ENCODE measurements at regions not wholly inside any gene's neighbourhood (a gene's known extent, or its start where the extent isn't known, plus 50 kb on each side); places are given as distances from the start of the nearest gene placed in this dataset.
"Not testable (repeated sequence)": the region's sequence is repeated elsewhere in the genome, so short reads cannot be mapped to it uniquely, and the experiment has no call there.

DNA sequence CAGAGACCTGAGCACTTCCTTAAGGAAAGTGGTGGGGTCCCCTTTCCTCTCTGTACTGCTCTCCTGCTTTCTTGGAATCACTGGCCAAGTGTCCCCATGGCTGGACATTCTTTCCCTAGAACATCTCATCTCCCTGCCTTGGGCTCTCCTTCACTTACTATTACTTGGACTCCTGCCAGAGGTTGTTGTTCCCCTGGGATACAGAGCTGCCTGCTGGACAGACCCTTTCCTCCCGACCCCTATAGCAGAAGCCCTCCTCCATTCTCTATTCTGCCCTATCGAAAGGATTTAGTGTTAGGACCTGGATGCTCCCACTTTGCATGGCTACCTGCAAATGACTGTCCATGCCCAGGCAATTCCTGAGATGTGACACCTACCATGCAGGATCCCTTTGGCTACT lies 164.3 kb upstream of the PODXL start:
- DNase-seq, result no peak

DNA sequence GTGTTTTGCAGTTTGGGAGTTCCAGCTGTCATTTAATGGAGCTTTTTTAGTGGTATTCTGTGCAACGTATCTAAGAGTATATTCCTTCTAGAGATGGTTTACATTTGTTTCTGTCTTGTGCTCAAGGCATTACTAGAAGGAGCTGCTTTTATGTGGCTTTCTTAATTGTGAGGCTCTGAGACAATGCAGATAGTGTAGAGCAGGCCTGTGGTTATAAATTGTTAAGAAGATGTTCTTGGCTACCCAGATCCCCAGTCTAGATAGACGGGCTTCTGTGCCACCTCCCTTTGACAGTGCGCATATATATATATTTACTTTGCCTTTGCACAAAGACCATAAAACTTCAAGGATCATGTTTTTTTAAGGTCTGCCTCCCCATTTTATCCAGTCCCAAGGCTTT lies 160.8 kb upstream of the PODXL start:
- no peak for DNase-seq

DNA sequence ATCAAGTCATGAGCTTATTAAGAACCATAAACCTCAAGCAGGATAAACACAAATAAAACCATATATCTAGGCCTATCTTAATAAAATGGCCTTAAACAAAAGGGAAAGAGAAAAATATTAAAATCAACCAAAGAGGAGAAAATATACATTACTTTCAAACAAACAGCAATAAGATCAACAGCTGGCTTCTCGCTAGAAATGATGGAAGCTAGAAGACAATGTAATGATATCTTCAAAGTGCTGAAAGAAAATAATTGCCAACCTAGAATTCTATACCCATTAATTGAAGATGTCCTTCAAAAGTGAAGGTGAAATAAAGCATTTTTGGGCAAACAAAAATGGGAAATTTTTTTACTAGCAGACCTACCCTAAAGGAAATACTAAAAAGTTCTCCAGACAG lies 142.9 kb upstream of the PODXL start:
- no peak for DNase-seq

DNA sequence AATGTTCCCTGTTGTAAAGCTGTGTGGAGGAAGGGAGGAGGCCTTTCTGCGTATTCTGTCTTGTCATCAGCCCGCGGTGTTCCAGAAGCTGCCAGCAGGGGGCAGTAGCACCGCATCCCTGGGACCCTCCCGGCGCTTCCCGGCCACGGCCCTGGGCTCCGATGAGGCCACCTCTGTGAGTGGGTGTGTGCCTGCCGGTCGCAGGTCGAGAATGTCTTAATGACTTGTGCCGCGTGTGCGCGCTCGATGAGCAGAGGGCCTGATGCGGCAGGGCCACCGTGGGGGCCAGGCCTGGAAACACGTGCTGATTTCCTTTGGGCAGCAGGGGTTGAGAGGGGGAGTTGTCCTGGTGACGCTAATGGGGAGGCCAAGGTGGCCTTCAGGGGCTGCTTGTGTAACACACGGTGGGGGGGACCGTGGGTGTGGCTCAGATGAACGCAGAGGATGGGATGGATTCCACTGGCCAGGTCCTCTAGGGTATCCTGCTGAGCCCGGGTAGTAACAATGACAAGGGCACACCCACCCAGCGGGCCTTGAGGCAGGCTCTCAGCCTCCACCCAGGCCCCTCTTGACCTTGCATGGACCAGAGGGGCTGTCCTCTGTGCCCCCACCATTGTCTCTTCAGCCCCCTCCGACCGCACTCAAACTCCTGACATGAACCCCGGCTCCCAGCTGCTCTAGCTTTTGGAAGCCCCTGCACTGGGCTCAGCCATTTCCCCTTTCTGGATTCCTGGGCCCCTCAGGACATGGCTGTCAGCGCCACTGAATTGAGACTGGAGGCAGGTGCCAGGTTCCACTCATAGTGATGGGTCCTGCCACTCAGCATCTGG lies 135.9 kb upstream of the PODXL start:
- peak in 1 of 2 experiments; percentile 0 for DNase-seq

DNA sequence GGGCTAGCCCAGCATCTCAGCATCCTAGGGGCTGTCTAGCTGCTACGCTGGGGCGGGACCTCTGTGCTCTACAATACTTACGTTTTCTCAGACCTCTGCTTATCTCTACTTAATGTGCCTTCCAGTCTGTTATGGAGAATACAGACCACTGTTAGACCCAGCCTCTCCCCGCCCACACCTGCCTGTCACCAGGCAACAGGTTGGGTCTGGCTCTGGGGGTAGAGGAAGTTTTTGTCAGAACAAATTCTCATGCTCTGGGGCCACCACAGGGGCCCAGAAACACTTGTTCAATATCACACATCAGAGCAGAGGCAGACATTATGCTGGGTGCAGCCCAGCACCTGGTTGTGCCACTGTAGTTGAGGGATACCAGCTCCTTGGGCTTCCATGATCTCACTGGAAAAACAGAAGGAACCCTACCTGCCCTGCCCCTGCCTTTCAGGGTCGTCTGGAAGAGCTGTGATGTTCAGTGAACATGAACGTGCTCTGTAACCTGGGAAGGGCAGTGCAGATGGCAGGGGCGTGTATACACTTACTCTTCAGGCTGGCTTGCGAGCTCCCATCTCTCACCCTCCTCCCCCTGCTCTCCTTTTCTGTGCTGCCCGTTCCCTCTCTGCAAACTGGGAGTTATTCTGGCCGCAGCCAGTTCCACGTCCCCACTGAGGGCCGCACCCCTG lies 135.2 kb upstream of the PODXL start:
- no peak for DNase-seq

DNA sequence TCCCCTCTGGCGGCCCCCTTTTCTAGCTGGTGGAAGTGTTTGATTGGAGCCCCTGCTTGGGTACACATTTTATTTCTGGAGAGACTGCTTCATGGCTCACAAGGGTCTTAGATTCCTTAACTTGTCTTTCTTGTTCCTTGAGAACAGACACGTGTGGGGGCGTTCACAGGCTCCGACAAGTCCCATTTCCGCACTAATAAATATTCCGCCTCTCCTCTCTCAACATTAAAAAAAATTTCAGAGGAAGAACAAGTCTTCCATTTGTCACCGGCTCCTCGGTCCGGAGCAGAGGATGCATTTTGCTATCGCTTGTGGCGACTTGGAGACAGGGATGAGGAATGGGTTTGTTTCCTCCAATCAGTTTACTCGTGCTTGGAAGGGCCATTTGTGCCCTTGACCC lies 134.0 kb upstream of the PODXL start:
- DNase-seq, result no peak

DNA sequence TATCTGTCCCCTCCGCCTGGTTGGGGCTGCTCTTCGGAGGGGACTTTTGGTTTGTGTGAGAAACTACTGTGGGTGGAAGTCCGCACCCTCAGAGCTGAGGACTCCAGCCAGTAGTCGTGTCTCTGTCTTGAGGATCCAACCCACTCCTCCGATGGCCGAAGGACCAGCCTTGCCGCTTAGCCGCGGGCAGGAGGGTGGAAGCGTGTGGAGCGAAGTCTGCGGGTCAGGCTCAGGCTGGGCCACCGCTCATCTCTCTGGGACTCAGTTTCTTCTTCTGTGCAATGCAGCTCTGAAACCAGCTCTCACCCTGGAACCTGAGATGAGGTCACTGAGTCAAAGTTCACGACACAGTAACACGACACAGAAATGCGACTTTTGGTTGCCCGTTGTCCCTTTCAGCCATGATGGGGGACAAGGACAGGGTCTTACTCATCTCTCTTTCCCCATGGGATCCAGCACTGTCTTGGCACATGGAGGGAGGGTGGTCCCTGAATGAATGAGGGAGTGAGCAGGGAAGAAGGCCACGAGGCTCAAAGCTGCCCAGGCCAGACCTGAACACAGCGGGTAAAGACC lies 133.3 kb upstream of the PODXL start:
- no peak for DNase-seq

DNA sequence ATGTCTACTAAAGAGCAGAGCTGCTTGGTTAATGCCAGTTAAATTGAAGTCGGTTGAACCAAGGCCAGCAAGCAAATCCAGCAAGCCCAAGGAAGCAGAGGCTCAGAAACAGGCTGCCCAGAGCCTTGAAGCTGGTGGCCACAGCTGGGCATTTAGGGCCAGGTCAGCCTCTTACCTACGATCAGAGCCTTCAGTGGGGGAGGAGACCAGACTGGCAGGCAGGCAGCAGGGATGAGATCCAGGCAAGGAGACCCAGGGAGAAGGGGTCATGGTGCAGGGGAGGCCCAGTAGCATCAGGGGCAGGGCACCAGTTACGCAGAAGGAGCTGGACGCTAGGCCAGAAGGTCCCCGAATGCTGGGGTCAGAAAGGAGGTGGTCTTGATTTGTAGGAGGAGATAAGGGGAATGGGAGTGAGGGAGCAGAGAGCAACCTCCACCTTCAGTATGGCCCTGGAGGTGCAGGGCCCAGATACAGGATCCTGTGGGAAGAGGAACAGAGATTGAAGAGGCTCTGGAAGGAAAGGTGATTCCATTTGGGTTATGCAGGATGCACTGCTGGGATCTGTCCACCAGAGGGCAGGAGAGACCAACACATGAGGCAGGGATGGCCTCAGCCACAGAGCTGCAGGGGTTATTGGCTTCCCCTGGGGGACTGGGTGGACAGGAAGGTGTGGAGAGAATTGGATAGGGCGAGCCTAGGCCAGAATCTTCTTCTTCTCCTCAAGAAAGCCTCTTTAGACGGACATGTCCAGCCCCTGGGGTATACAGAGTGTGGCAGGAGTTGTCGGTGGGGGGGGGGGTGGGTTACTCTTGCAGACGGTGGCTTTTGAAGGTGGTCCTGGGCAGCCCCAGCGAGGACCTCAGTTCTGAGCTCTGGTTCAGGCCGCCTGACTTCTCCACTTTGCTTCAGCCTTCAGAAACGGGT lies 132.6 kb upstream of the PODXL start:
- DNase-seq, result peak; percentile 3 to 18

DNA sequence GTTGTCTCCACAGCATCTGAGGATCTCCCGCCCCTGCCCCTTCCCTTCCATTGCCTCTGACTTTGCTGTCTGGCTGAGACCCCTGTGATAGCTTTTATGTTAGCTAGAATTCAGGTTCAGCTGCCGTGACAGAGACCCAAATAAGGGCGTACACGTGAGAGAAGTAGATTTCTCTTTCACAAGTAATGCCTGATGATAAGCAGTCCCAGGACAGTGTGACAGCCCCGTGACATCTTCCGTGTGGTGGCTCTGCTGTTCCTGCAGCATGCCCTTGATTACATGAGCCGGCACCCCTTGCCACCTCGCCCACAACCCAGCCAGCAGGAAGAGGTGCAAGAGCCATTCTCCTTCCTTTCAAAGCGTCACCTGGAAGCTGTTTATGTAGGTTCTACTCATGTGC lies 130.9 kb upstream of the PODXL start:
- no peak for DNase-seq

DNA sequence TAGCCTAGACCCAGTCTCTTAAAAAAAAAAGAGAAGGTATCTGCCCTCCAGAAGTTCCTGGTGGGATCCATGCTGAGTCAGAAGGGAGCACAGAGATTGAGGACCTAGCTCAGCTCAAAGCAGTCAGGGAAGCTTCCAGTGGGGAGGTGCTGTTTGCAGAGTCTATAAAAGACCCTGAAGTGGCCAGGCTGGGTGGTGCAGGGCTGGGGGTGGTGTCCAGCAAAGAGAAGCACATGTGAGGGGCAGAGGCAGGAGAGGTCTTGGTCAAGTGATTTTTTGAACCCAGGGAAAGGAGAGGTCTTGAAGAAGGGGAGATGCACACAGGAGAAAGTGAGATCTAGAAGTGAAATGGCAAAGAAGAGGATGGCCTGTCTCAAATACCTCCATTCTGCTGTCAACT lies 130.4 kb upstream of the PODXL start:
- DNase-seq, result no peak

DNA sequence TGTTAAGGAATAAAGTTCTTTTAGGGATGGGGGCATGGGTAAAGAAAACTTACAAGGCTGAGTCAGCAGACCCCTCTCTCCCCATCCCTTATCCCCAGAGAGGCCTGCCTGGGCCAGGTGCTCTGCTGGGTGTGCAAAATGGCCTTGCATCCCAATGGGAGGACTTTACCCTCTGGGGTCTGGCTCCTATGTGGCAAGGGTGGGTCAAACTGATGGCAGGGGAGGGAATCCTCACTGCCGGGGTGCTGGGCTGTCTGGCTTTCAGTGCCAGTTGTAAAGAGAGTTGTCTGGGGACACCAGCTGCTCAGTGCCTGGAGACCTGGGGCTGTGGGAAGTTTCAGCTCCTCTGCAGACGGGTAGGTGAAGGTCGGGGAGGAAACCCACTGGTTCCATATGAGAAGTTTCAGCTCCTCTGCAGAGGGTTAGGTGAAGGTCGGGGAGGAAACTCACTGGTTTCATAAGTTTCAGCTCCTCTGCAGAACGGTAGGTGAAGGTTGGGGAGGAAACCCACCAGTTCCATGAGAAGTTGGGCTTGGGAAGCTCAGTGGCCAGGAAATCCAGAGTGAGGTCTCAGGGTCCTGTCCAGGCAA lies 127.2 kb upstream of the PODXL start:
- no peak for DNase-seq

DNA sequence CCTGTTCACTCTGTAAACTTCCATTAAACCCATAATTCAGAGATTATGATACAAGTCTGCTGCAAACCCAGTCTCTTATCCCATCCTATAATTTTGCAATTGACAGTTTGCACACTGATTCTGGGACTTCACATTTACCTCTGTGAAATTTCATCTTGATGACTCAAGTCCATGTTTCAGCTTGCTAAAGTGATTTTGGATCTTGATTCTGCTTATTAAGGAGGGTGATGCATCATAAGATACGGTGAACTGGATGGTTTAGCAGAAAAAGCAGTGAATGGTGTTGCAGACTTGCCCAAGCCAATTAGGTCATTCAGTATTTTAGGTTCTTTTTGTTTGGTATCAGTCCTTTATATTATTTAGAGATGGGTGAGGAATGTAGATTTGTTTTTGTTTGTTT lies 125.5 kb upstream of the PODXL start:
- DNase-seq, result no peak

DNA sequence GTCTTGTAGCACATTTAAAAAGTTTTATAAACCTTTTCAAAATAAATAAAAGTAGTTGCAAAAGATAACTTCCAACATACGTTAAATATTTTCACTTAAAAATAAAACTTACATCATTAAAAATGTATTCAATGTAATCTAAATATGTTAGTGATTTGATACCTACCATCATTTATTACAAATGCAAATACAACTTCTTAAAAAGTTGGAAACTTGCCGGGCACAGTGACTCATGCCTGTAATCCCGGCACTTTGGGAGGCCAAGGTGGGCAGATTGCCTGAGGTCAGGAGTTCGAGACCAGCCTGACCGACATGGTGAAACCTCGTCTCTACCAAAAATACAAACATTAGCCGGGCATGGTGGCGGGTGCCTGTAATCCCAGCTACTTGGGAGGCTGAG lies 122.6 kb upstream of the PODXL start:
- not testable (repeated sequence) for DNase-seq

DNA sequence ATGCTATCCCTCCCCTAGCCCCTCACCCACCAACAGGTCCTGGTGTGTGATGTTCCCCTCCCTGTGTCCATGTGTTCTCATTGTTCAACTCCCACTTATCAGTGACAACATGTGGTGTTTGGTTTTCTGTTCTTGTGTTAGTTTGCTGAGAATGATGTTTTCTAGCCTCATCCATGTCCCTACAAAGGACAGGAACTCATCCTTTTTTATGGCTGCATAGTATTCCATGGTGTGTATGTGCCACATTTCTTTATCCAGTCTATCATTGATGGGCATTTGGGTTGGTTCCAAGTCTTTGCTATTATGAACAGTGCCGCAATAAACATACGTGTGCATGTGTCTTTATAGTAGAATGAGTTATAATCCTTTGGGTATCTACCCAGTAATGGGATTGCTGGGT lies 120.4 kb upstream of the PODXL start:
- not testable (repeated sequence) for DNase-seq

DNA sequence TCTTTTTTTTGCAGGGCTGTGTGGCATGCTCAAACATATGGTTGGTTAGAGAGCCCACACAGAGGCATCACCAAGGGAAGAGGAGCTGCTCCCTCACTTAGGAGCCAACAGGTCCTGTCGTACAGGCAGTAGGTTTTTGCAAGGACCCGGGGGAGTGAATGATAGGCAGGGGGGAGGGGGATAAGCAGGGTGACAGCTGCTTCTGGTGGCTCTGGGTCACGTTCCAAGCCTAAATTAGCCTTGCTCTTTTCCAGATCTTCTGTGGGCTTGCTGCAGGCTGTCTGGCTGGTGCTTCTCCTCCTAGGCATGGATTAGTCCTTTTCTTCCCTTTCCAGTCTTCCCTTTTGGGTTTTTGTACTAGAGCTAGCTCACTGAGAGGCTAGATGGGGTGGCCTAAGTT lies 117.7 kb upstream of the PODXL start:
- DNase-seq, result no peak

DNA sequence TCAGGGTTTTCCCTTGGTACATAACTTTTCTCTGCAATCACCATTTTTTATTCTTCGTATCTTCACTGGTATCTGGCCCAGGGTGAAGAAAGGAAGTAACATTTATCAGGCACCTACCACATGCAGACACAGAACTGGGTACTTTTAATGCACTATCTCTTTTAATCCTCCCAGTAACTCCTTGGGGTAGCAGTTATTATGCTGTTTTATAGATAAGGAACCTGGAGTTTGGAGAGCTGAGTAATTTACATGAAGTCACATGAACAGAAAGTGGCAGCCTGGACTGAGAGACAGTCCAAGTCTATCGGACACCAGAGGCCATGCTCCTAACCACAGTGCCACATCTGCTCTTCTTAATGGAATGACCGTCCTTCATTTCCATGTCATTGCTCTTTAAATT lies 117.1 kb upstream of the PODXL start:
- DNase-seq, result no peak

DNA sequence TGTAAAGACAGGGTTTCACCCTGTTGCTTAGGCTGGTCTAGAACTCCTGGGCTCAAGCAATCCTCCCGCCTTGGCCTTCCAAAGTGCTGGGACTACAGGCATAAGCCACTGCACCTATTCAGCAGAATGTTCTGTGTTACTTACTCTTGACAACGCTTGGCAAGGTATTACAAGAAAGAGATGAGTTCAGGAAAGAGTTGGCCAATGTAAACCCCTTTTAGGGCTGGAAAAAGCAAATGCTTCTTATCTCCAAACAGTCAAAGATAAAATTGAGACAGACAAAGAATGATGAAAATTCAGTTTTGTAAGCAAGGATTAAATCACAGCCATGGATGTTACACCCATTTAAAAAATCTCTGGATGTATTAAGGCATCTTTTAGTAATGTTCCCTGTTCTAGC lies 114.0 kb upstream of the PODXL start:
- no peak for DNase-seq

DNA sequence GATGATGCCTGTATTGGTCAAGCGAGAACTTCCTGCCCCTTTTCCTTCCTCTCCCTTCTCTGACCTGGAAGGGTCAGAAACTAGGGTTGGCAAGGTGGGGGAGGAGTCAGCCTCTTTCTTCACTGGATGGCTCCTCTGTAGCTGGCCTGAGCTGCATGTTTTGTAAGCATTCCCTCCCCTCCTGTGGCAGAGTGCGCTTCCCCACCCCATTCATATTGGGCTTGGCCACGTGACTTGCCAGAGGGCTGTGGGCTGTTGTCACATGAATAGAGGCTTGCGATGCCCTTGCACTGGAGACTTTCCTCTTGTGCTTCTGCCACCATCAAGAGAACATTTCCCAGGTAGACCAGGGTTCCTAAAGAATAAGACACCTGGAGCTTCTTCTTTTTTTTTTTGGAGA lies 111.3 kb upstream of the PODXL start:
- no peak for DNase-seq

DNA sequence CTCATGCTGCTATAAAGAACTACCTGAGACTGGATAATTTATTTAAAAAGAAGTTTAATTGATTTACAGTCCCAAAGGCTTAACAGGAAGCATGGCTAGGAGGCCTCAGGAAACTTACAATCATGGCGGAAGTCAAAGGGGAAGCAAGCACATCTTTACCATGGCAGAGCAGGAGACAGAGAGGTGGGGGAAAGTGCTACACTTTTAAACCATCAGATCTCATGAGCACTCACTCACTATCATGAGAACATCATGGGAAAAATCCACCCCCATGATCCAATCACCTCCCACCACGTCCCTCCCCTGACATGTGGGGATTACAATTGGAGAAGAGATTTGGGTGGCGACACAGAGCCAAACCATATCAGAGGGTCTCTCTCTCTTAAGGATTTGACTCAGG lies 108.6 kb upstream of the PODXL start:
- DNase-seq, result no peak

DNA sequence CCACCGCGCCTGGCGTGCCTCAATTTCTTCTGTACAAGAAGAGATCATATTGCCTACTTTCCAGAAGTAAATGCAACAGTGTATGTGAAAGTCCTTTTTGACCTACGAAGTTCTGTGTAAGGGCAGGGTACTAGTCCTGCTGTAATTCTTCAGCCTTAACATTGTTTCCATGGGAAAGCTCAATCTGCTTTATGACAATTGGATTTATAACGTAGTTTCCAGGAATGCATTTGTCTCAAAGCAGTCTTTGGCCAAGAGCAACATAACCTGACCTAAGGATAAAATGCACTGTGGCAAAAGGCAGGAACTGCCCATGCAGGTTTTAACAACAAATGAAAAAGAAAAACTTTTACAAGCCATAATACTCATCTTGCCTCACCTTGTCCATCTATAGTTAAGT lies 108.1 kb upstream of the PODXL start:
- no peak for DNase-seq

DNA sequence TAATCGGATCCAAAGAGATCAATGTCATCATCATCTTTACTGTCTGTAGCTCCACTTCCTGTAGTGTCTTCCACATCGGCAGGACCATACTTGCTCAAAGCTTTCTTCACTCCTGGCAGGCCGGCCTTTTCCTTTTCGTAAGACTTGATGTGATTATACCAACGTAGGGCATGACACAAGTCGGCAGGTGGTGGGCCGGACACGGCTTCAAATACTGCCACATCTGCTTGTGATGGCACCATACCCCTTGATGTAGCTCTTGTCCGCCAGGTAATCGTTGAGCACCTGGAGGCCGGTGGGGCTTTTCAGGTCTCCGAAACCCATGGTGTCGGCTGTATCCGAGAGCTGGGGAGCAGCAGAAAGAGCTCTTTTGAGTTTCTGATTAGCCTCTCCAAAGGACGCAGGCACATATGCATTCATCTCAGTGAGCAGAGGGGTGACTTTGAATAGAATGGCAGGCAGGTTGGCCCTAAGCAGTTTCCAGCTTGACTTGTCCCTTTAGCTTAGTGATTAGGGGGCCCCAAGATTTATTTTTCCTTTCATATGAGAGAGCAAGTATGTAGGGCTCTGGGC lies 106.0 kb upstream of the PODXL start:
- DNase-seq, result not testable (repeated sequence)

DNA sequence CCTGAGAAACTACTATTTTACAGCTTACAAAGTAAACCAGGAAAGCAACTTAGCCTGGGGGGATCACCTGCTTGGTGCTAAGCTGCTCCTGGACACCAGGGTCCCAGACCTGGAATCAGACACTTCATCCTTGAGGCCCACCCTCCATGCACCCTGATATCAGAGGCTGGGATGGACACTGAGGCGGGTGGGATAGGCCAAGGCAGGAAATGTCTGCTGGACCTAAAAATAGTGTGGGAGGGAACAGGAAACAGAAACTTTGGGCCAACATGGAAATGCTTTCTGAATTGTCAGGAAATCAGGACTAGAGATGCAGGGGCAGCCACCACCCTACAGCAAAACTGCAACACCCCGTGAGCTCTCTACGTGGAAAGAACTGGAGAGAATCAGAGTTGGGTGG lies 101.5 kb upstream of the PODXL start:
- DNase-seq, result no peak

Data from AML-193 (cell line).